Urinary bladder (tissue), 3 donors: ENCODE measurements at regions not wholly inside any gene's neighbourhood (a gene's known extent, or its start where the extent isn't known, plus 50 kb on each side); places are given as distances from the start of the nearest gene placed in this dataset.

Source experiments
- DNase-seq: peaks from one replicate; pipeline ENCODE4 v3.0.0-alpha.2; 2015; ENCODE audit errors: extremely low spot score
- H3K27ac ChIP-seq: one replicate; pipeline ENCODE4 v1.5.1; 2013; ENCODE audit warnings: low read depth, mild to moderate bottlenecking, moderate library complexity
- H3K36me3 ChIP-seq: one replicate; pipeline ENCODE4 v1.6.1; 2013; ENCODE audit warnings: mild to moderate bottlenecking, moderate library complexity; ENCODE audit not compliant: insufficient read depth
- H3K4me1 ChIP-seq: one replicate; pipeline ENCODE4 v1.6.1; 2013; ENCODE audit warnings: mild to moderate bottlenecking, moderate library complexity; ENCODE audit not compliant: insufficient read depth
- H3K4me3 ChIP-seq: one replicate; pipeline ENCODE4 v1.5.1; 2013; ENCODE audit warnings: low read depth, low read length
- WGBS: extraction: QIAGEN DNeasy Blood & Tissue Kit; methylation state at CpG from one replicate; pipeline ENCODE4 v1.1.7; 2013; 5-methylcytosine and 5-hydroxymethylcytosine counted together
- donor health status: healthy with polysubstance abuse.
- donor health status: healthy.

GRCh38 chr12:118467641-118468305 lies 91.4 kb downstream of the SUDS3 start:
- H3K27ac ChIP-seq: no peak overlapping the region
- no peak overlapping the region for H3K4me3 ChIP-seq
- no peaks in the 10 kb centered on the region for H3K4me1 ChIP-seq
- 80% methylated on average over 3 of the region's 3 CpGs for WGBS
- DNase-seq: no peak
- H3K36me3 ChIP-seq: no peaks in the 10 kb centered on the region

DNA sequence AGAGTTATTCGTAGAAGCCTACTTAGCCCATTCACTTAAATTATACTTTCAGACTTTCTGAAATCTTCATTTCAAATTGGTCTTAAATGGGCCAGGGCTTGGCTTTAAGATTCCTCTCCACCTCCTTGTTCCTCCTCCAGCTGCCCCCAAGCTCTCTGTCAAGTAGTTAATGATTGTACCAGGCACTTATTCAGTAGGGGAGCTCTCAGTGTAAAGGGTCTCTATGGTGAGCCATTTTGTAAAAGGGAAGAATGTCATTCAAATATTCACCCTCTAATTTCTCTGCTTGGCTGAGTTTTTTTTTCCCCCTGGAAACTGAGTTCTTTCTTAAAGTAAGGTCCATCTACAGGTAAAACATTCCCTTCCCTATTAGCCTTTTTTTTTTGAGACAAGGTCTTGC lies 96.6 kb downstream of the SUDS3 start:
- no peaks in the 10 kb centered on the region for H3K36me3 ChIP-seq
- H3K4me3 ChIP-seq: no peak overlapping the region
- no peak for DNase-seq
- 80% methylated on average over 1 of the region's 1 CpG for WGBS
- no peak overlapping the region for H3K27ac ChIP-seq
- no peaks in the 10 kb centered on the region for H3K4me1 ChIP-seq

GRCh38 chr12:118480235-118480634 lies 103.9 kb downstream of the SUDS3 start:
- Histone ChIP-seq H3K4me3 (no peak overlapping the region), H3K4me1 (no peaks in the 10 kb centered on the region), H3K36me3 (no peaks in the 10 kb centered on the region), H3K27ac (no peak overlapping the region)
- DNase-seq: no peak
- 58% methylated on average over 4 of the region's 4 CpGs for WGBS

GRCh38 chr12:118488034-118488433 lies 111.7 kb downstream of the SUDS3 start:
- Histone ChIP-seq H3K4me3 (no peak overlapping the region), H3K36me3 (no peaks in the 10 kb centered on the region), H3K27ac (no peak overlapping the region), H3K4me1 (no peaks in the 10 kb centered on the region)
- no peak for DNase-seq
- 53% methylated on average over 2 of the region's 2 CpGs for WGBS

GRCh38 chr12:118493962-118494361 lies 117.6 kb downstream of the SUDS3 start:
- Histone ChIP-seq H3K4me1 (no peaks in the 10 kb centered on the region), H3K27ac (no peak overlapping the region), H3K36me3 (no peaks in the 10 kb centered on the region), H3K4me3 (no peak overlapping the region)
- DNase-seq: no peak
- WGBS: 8% methylated on average over 2 of the region's 2 CpGs

- no peak overlapping the region for H3K27ac ChIP-seq
These were observed 118.4 kb downstream of the SUDS3 start for GRCh38 chr12:118494776-118495175.

GRCh38 chr12:118495296-118495695 lies 118.9 kb downstream of the SUDS3 start:
- no peak for DNase-seq
- 70% methylated on average over 2 of the region's 2 CpGs for WGBS
- no peak overlapping the region for H3K27ac ChIP-seq
- no peak overlapping the region for H3K4me3 ChIP-seq
- no peaks in the 10 kb centered on the region for H3K4me1 ChIP-seq
- no peaks in the 10 kb centered on the region for H3K36me3 ChIP-seq

More at GRCh38 chr12:118494776-118495175, 118.4 kb downstream of the SUDS3 start:
- Histone ChIP-seq H3K36me3 (no peaks in the 10 kb centered on the region), H3K4me1 (no peaks in the 10 kb centered on the region), H3K4me3 (no peak overlapping the region)
- 85% methylated on average over 3 of the region's 3 CpGs for WGBS
- no peak for DNase-seq

DNA sequence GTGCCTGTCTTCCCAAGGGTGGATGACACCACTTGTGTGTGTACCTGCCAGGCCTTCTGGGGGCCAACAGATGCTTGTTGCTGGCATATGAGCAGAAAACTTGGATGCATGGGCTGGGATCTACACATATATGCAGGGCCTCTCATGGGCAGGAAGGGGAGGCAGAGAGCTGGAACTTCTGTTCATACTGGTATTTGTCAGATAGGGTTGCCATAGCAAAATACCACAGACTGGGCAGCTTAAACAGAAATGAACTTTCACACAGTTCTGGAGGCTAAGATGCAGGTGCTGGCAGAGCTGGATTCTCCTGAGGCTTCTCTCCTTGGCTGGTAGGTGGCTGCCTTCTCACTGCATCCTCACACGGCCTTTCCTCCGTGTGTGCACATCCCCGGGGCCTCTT lies 121.8 kb downstream of the SUDS3 start:
- Histone ChIP-seq H3K27ac (no peak overlapping the region), H3K4me1 (no peaks in the 10 kb centered on the region), H3K4me3 (no peak overlapping the region), H3K36me3 (no peaks in the 10 kb centered on the region)
- DNase-seq: peak; percentile 7
- 64% methylated on average over 3 of the region's 3 CpGs for WGBS

DNA sequence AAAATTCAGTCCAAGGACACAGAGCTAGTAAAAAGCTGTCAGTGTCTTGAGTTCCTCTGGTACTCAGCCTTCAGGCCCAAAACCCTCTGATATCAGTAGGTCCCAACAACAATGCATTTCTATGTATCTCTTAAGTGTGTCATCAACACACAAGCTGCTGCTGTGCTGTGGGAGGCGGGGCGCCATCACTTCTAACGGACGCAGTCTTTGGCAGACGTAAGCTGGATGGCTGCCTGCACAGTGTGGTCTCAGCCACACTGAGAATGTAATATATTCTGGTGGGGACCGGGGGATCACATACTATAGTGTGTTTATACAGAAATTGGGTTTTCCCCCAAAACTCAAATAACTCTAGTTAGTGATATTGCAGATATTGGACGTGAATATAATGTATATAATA lies 123.9 kb downstream of the SUDS3 start:
- no peak for DNase-seq
- no peaks in the 10 kb centered on the region for H3K4me1 ChIP-seq
- 71% methylated on average over 7 of the region's 7 CpGs for WGBS
- H3K4me3 ChIP-seq: no peak overlapping the region
- H3K36me3 ChIP-seq: no peaks in the 10 kb centered on the region
- no peak overlapping the region for H3K27ac ChIP-seq

DNA sequence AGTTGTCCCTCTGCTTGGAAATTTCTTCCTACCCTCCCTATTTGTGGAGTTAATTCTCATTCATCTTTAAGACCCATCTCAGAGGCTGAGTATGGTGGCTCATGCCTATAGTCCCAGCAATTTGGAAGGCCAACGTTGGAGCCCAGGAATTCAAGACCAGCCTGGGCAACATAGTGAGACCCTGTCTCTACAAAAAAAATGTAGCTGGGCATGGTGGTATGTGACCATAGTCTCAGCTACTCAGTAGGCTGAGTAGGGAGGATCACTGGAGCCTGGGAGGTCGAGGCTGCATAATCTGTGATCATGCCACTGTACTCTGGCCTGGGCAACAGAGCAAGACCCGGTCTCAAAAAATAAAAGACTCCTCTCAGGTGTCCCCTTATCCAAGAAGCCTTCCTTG lies 125.1 kb downstream of the SUDS3 start:
- 73% methylated on average over 3 of the region's 3 CpGs for WGBS
- H3K36me3 ChIP-seq: no peaks in the 10 kb centered on the region
- no peak for DNase-seq
- H3K4me1 ChIP-seq: no peaks in the 10 kb centered on the region
- H3K4me3 ChIP-seq: no peak overlapping the region
- no peak overlapping the region for H3K27ac ChIP-seq

GRCh38 chr12:118503476-118503875 lies 127.1 kb downstream of the SUDS3 start:
- H3K4me3 ChIP-seq: no peak overlapping the region
- no peaks in the 10 kb centered on the region for H3K4me1 ChIP-seq
- no peaks in the 10 kb centered on the region for H3K36me3 ChIP-seq
- WGBS: 90% methylated on average over 3 of the region's 3 CpGs
- DNase-seq: no peak
- no peak overlapping the region for H3K27ac ChIP-seq

DNA sequence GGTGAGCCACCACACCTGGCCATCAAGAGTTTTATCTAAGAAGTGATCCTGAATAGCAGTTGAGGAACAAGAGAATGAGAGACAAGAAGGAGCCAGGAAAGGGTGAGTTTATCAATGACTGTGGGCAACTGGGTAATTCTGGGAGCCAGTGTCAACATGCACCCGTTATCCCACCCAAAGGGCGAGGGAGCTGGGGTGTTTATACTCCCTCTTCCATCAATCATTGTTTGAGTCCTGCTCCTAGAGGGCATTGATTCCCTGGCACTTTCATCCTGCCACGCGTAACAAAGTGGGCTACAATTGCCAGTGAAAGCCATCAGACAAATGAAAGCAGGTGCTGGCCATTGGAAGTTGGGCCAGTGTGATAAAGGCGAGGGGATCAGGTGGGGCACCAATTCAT lies 136.3 kb downstream of the SUDS3 start:
- WGBS: 79% methylated on average over 5 of the region's 5 CpGs
- Histone ChIP-seq H3K27ac (no peak overlapping the region), H3K36me3 (no peaks in the 10 kb centered on the region), H3K4me1 (no peaks in the 10 kb centered on the region), H3K4me3 (no peak overlapping the region)
- DNase-seq: no peak

GRCh38 chr12:118513611-118514010 lies 137.3 kb downstream of the SUDS3 start:
- Histone ChIP-seq H3K4me1 (no peaks in the 10 kb centered on the region), H3K27ac (no peak overlapping the region), H3K4me3 (no peak overlapping the region), H3K36me3 (no peaks in the 10 kb centered on the region)
- 62% methylated on average over 4 of the region's 4 CpGs for WGBS
- no peak for DNase-seq

DNA sequence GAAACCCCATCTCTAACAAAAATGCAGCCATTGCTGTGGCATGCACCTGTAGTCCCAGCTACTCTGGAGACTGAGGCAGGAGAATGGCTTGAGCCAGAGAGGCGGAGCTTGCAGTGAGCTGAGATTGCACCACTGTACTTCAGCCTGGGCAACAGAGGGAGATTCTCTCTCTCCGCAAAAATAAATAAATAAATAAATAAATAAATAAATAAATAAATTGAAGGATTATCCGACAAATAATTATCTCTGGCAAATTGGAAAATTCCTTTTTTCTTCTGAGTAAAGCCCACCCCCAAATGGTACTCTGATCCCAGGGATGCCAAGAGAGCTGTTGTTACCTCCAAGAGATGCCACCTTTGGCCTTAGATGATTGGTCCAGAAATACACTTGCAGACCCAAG lies 137.9 kb downstream of the SUDS3 start:
- Histone ChIP-seq H3K36me3 (no peaks in the 10 kb centered on the region), H3K4me1 (no peaks in the 10 kb centered on the region), H3K27ac (no peak overlapping the region), H3K4me3 (no peak overlapping the region)
- no peak for DNase-seq
- 95% methylated on average over 3 of the region's 3 CpGs for WGBS
